Adrenal gland (tissue), 5 donors: ENCODE measurements at regions not wholly inside any gene's neighbourhood (a gene's known extent, or its start where the extent isn't known, plus 50 kb on each side); places are given as distances from the start of the nearest gene placed in this dataset.

Experiments
- POLR2A ChIP-seq, 2 donors: fragments of 450-650 bp; IDR thresholded peaks; one replicate each; pipeline ENCODE4 v1.6.1; 2017; ENCODE audit warnings: antibody characterized with exemption in 2 of 2, mild to moderate bottlenecking in 2 of 2, moderate library complexity in 1 of 2
- TF ChIP-seq, protein P1 (sequence below), 6 experiments: fragments of 450-650 bp in 4 of 6; fragments of 200-600 bp in 2 of 6; sonication (generic) in 1 of 6; IDR thresholded peaks; 1 replicate in 5 of 6; 2 replicates in 1 of 6; pipeline versions ENCODE4 v1.5.1 to v1.8.0; 2016 to 2021; ENCODE audit warnings: antibody characterized with exemption in 6 of 6, mild to moderate bottlenecking in 2 of 6, moderate library complexity in 1 of 6
- donor health status: DM: no; HTN: no; CAD: no.

DNA sequence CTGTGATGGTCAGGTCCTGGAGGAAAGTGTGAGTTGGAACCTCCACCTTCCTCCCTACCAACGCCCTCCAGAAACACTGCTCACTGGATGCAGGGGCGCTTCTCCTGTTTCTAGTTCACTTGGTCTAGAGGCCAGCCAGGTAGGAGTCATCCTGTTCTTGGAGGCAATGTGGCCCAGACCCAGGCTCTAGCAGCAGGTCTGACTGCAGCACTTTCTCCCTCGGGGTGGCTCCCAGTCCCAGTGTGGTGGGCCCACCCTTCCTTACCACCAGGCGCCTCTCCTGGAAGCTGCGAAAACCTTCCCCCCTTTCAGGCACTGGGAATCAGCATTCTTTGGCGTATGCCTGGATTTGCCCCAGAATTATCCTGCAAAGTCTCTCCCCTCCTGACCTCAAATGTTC, 292.8 kb downstream of the SOX11 start:
- TF ChIP-seq, protein P1, sequence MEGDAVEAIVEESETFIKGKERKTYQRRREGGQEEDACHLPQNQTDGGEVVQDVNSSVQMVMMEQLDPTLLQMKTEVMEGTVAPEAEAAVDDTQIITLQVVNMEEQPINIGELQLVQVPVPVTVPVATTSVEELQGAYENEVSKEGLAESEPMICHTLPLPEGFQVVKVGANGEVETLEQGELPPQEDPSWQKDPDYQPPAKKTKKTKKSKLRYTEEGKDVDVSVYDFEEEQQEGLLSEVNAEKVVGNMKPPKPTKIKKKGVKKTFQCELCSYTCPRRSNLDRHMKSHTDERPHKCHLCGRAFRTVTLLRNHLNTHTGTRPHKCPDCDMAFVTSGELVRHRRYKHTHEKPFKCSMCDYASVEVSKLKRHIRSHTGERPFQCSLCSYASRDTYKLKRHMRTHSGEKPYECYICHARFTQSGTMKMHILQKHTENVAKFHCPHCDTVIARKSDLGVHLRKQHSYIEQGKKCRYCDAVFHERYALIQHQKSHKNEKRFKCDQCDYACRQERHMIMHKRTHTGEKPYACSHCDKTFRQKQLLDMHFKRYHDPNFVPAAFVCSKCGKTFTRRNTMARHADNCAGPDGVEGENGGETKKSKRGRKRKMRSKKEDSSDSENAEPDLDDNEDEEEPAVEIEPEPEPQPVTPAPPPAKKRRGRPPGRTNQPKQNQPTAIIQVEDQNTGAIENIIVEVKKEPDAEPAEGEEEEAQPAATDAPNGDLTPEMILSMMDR (IDR thresholded peaks at IDR 0.05): no peak
- no peak for TF ChIP-seq POLR2A (IDR thresholded peaks at IDR 0.05)
